PFSK-1 (cell line): ENCODE measurements at regions not wholly inside any gene's neighbourhood (a gene's known extent, or its start where the extent isn't known, plus 50 kb on each side); places are given as distances from the start of the nearest gene placed in this dataset.

ENCODE experiments used
- FOXP2 ChIP-seq: optimal IDR thresholded peaks from 2 replicates; pipeline ENCODE3; 2011; ENCODE audit warnings: borderline replicate concordance, control low read depth, inconsistent platforms; ENCODE audit not compliant: insufficient read depth; ENCODE audit errors: extremely low read length, extremely low read depth
- POLR2AphosphoS5 ChIP-seq: IDR thresholded peaks from 2 replicates; pipeline ENCODE4 v1.6.1; 2012; ENCODE audit warnings: low read depth, mild to moderate bottlenecking, control low read depth, low read length, moderate library complexity
- REST ChIP-seq, 2 experiments: IDR thresholded peaks; 2 replicates each; pipeline versions ENCODE4 v1.6.1 to v1.8.0; 2011 to 2012; ENCODE audit warnings: low read depth in 2 of 2, low read length in 2 of 2, control low read depth in 1 of 2, inconsistent platforms in 1 of 2, mild to moderate bottlenecking in 1 of 2, moderate library complexity in 1 of 2; ENCODE audit not compliant: insufficient read depth in 1 of 2
- SIN3A ChIP-seq: IDR thresholded peaks from 2 replicates; pipeline ENCODE4 v1.6.1; 2012; ENCODE audit warnings: mild to moderate bottlenecking, low read length, moderate library complexity, borderline replicate concordance; ENCODE audit not compliant: insufficient read depth
- TAF1 ChIP-seq: IDR thresholded peaks from 2 replicates; pipeline ENCODE4 v1.6.1; 2012; ENCODE audit warnings: low read length, control low read depth, borderline replicate concordance; ENCODE audit not compliant: insufficient read depth

DNA sequence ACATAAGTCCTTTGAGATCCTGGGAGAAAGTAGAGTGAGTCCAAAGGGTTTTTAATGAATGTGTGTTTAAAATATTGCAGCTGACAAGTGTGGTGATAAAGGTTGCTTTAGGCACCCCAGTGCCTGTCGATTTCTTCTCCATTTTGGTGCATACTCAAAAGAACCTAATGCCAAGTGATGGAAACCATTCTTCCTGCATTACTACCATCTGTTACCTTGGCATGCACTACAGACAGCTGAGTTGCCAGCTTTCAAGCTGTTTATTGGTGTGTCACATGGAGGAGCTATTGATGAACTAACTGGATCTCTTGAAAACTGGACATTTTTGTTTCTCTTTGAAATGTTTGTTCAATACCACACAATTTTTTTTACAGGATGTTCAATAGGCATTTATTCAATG is 350.0 kb downstream of the AKAIN1 start:
- TF ChIP-seq TAF1 = no peak
- no peak for TF ChIP-seq REST (IDR thresholded peaks at IDR 0.05; ENCODE audit: insufficient read depth in 1 of 2, low read depth in 2 of 2, low read length in 2 of 2)
- no peak for TF ChIP-seq SIN3A
- no peak for TF ChIP-seq FOXP2
- TF ChIP-seq POLR2AphosphoS5 = no peak

DNA sequence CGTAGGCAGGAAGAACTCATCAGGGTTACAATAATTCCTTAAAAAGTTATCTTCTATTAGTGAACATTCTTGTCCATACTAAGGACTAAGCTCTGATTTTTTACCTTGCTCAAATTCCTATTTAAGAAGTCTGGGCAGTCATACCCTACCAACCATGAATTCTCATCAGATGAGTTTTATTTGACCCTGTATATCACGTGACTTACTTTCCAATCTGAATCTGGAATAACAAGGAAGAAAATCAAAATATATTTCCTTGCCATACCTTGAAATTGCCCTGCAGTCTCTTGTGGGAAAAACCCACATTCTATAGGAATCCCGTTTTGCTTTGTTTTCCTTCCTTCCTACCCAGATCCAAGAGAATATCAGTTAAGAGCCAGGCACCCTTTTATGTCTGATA is 352.7 kb downstream of the AKAIN1 start:
- TF ChIP-seq TAF1 (no peak), POLR2AphosphoS5 (no peak), FOXP2 (no peak), REST (IDR thresholded peaks at IDR 0.05; ENCODE audit: insufficient read depth in 1 of 2, low read depth in 2 of 2, low read length in 2 of 2) (no peak), SIN3A (no peak)

GRCh38 chr18:4843771-4844170 is 353.3 kb downstream of the AKAIN1 start:
- TF ChIP-seq TAF1 (no peak), FOXP2 (no peak), POLR2AphosphoS5 (no peak)

DNA sequence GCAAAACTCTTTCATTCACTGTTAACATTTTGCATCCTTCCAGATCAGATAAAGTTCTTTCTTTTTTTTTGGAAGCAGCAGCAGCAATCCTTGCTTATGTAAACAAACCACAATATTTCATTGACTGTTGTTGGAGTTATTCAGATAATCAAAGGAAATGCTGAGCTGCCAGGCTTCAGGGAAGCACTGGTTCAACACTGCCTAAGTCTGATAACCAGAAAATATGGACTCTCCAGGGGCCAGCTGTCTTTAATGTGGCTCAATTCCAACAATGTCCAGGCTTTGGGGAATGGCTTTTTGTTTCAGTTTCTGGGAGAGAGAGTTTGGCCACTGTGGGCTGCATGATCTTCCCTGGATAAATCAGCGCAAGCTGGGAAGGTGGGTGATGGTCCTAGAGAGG is 354.3 kb downstream of the AKAIN1 start:
- TF ChIP-seq POLR2AphosphoS5 = no peak
- no peak for TF ChIP-seq TAF1
- TF ChIP-seq REST (IDR thresholded peaks at IDR 0.05; ENCODE audit: insufficient read depth in 1 of 2, low read depth in 2 of 2, low read length in 2 of 2) = no peak
- no peak for TF ChIP-seq FOXP2
- TF ChIP-seq SIN3A = no peak

- no peak for TF ChIP-seq REST (IDR thresholded peaks at IDR 0.05; ENCODE audit: insufficient read depth in 1 of 2, low read depth in 2 of 2, low read length in 2 of 2)
- TF ChIP-seq TAF1 = no peak
- TF ChIP-seq FOXP2 = no peak
Observed at GRCh38 chr18:4842287-4842686, 354.8 kb downstream of the AKAIN1 start.
